Liver (tissue), 3 donors: ENCODE measurements at regions not wholly inside any gene's neighbourhood (a gene's known extent, or its start where the extent isn't known, plus 50 kb on each side); places are given as distances from the start of the nearest gene placed in this dataset.

Experiments
- ATF3 ChIP-seq: IDR thresholded peaks from 2 replicates; pipeline ENCODE4 v1.6.1; 2016; ENCODE audit warnings: antibody characterized with exemption
- CTCF ChIP-seq: fragments of 150-350 bp; IDR thresholded peaks from 2 replicates; pipeline ENCODE4 v1.5.1; 2017; ENCODE audit warnings: improper control_type of control experiment, low read depth, low read length; ENCODE audit not compliant: missing input control
- SP1 ChIP-seq: IDR thresholded peaks from 2 replicates; pipeline ENCODE4 v1.6.1; 2018; ENCODE audit warnings: antibody characterized with exemption, mild to moderate bottlenecking
- TAF1 ChIP-seq: conservative IDR thresholded peaks from 2 replicates; pipeline ENCODE4 v1.6.1; 2016; ENCODE audit warnings: antibody characterized with exemption, mild to moderate bottlenecking
- YY1 ChIP-seq: IDR thresholded peaks from 2 replicates; pipeline ENCODE4 v1.6.1; 2016; ENCODE audit warnings: antibody characterized with exemption, mild to moderate bottlenecking
- ZBTB33 ChIP-seq: IDR thresholded peaks from 2 replicates; pipeline ENCODE4 v1.6.1; 2016; ENCODE audit warnings: antibody characterized with exemption
- donor health status: healthy.
- donor health status: healthy.

- TF ChIP-seq CTCF, result no peak
- TF ChIP-seq ZBTB33, result no peak
- no peak for TF ChIP-seq TAF1
- TF ChIP-seq ATF3, result no peak
- TF ChIP-seq SP1, result no peak
- TF ChIP-seq YY1, result no peak
These were observed 74.5 kb upstream of the UBE2E2 start for GRCh38 chr3:23128655-23129054.
